Activated CD8-positive, alpha-beta memory T cell treated with anti-CD3 and anti-CD28 coated beads, Interleukin-2, amount 10 ng/mL, durations not matched to agents 7 days and 5 days (primary cell): ENCODE measurements at regions not wholly inside any gene's neighbourhood (a gene's known extent, or its start where the extent isn't known, plus 50 kb on each side); places are given as distances from the start of the nearest gene placed in this dataset.

Experiments used
- ATAC-seq: fragments of 150-1000 bp; cut with Tn5 transposase; one replicate; pipeline ENCODE4 v1.10.0; 2021; ENCODE audit warnings: moderate library complexity
- CTCF ChIA-PET: fragments of 350-600 bp; sonication (Branson Sonifier 250); formaldehyde crosslinking; loops from one replicate; lab custom pipeline; 2021; ENCODE audit warnings: antibody characterized with exemption; lab: Charles Lee
- DNase-seq: peaks from one replicate; pipeline ENCODE4 v3.0.0-alpha.2; 2020
- H3K27ac Mint-ChIP-seq: one replicate; pipeline ENCODE4 v1.8.0; 2021; ENCODE audit warnings: mild to moderate bottlenecking, mixed read lengths
- H3K27me3 Mint-ChIP-seq: one replicate; pipeline ENCODE4 v1.8.0; 2021; ENCODE audit warnings: mixed read lengths
- H3K36me3 Mint-ChIP-seq: one replicate; pipeline ENCODE4 v1.8.0; 2021; ENCODE audit warnings: mild to moderate bottlenecking, mixed read lengths
- H3K4me1 Mint-ChIP-seq: one replicate; pipeline ENCODE4 v1.8.0; 2021; ENCODE audit warnings: mixed read lengths
- H3K4me3 Mint-ChIP-seq: one replicate; pipeline ENCODE4 v1.8.0; 2021; ENCODE audit warnings: mild to moderate bottlenecking, moderate library complexity, mixed read lengths
- H3K9me3 Mint-ChIP-seq: one replicate; pipeline ENCODE4 v1.8.0; 2022; ENCODE audit warnings: low read depth, mixed read lengths

GRCh38 chr4:136495076-136495475 lies 1037.2 kb downstream of the PCDH18 start:
- CTCF ChIA-PET, result no interaction called here
- Mint-ChIP-seq H3K27ac (no peak overlapping the region), H3K4me3 (no peak overlapping the region), H3K4me1 (no peaks in the 10 kb centered on the region), H3K27me3 (no peaks in the 10 kb centered on the region), H3K36me3 (no peaks in the 10 kb centered on the region), H3K9me3 (peaks cover 9% of the 10 kb centered on the region)
- ATAC-seq, result no peak
- no peak for DNase-seq

- CTCF ChIA-PET, result no interaction called here
- ATAC-seq, result no peak
These were observed 1043.2 kb downstream of the PCDH18 start for GRCh38 chr4:136489101-136489500.

GRCh38 chr4:136484996-136485395 lies 1047.3 kb downstream of the PCDH18 start:
- Mint-ChIP-seq H3K4me3 (no peak overlapping the region), H3K27me3 (no peaks in the 10 kb centered on the region), H3K36me3 (no peaks in the 10 kb centered on the region), H3K9me3 (no peaks in the 10 kb centered on the region), H3K27ac (no peak overlapping the region), H3K4me1 (no peaks in the 10 kb centered on the region)
- no peak for DNase-seq
- CTCF ChIA-PET, result no interaction called here
- no peak for ATAC-seq

More at GRCh38 chr4:136489101-136489500, 1043.2 kb downstream of the PCDH18 start:
- H3K9me3 Mint-ChIP-seq, result peaks cover 3% of the 10 kb centered on the region
- no peaks in the 10 kb centered on the region for H3K36me3 Mint-ChIP-seq
- no peaks in the 10 kb centered on the region for H3K27me3 Mint-ChIP-seq
- H3K27ac Mint-ChIP-seq, result no peak overlapping the region
- H3K4me1 Mint-ChIP-seq, result no peaks in the 10 kb centered on the region
- DNase-seq, result no peak
- H3K4me3 Mint-ChIP-seq, result no peak overlapping the region

- H3K36me3 Mint-ChIP-seq, result no peaks in the 10 kb centered on the region
- DNase-seq, result no peak
- CTCF ChIA-PET, result no interaction called here
- ATAC-seq, result no peak
- H3K27me3 Mint-ChIP-seq, result no peaks in the 10 kb centered on the region
- no peaks in the 10 kb centered on the region for H3K4me1 Mint-ChIP-seq
- no peak overlapping the region for H3K27ac Mint-ChIP-seq
- no peaks in the 10 kb centered on the region for H3K9me3 Mint-ChIP-seq
- H3K4me3 Mint-ChIP-seq, result no peak overlapping the region
These were observed 1055.5 kb downstream of the PCDH18 start for GRCh38 chr4:136476753-136477152.

- Mint-ChIP-seq H3K27ac (no peak overlapping the region), H3K4me3 (no peak overlapping the region), H3K4me1 (no peaks in the 10 kb centered on the region), H3K27me3 (no peaks in the 10 kb centered on the region), H3K36me3 (no peaks in the 10 kb centered on the region), H3K9me3 (peaks cover 7% of the 10 kb centered on the region)
- no peak for ATAC-seq
- DNase-seq, result no peak
- CTCF ChIA-PET, result no interaction called here
These were observed 1061.2 kb downstream of the PCDH18 start for GRCh38 chr4:136471051-136471450.

GRCh38 chr4:136465691-136466090 lies 1066.6 kb downstream of the PCDH18 start:
- no peak overlapping the region for H3K27ac Mint-ChIP-seq
- DNase-seq, result no peak
- peaks cover 6% of the 10 kb centered on the region for H3K9me3 Mint-ChIP-seq
- H3K36me3 Mint-ChIP-seq, result no peaks in the 10 kb centered on the region
- H3K4me1 Mint-ChIP-seq, result no peaks in the 10 kb centered on the region
- H3K4me3 Mint-ChIP-seq, result no peak overlapping the region
- H3K27me3 Mint-ChIP-seq, result no peaks in the 10 kb centered on the region
- CTCF ChIA-PET, result no interaction called here
- ATAC-seq, result no peak

GRCh38 chr4:136463941-136464340 lies 1068.4 kb downstream of the PCDH18 start:
- Mint-ChIP-seq H3K27me3 (no peaks in the 10 kb centered on the region), H3K4me3 (no peak overlapping the region), H3K36me3 (no peaks in the 10 kb centered on the region), H3K4me1 (no peaks in the 10 kb centered on the region), H3K27ac (no peak overlapping the region), H3K9me3 (peaks cover 3% of the 10 kb centered on the region)
- DNase-seq (no peak), ATAC-seq (no peak)
- CTCF ChIA-PET, result no interaction called here

- H3K27ac Mint-ChIP-seq, result no peak overlapping the region
- CTCF ChIA-PET, result no interaction called here
- ATAC-seq (no peak), DNase-seq (no peak)
- peaks cover 3% of the 10 kb centered on the region for H3K9me3 Mint-ChIP-seq
- H3K36me3 Mint-ChIP-seq, result no peaks in the 10 kb centered on the region
- no peaks in the 10 kb centered on the region for H3K27me3 Mint-ChIP-seq
- no peak overlapping the region for H3K4me3 Mint-ChIP-seq
- no peaks in the 10 kb centered on the region for H3K4me1 Mint-ChIP-seq
These were observed 1070.8 kb downstream of the PCDH18 start for GRCh38 chr4:136461533-136461932.

GRCh38 chr4:136458326-136458725 lies 1074.0 kb downstream of the PCDH18 start:
- H3K36me3 Mint-ChIP-seq, result no peaks in the 10 kb centered on the region
- H3K27ac Mint-ChIP-seq, result no peak overlapping the region
- no peaks in the 10 kb centered on the region for H3K4me1 Mint-ChIP-seq
- no peaks in the 10 kb centered on the region for H3K9me3 Mint-ChIP-seq
- H3K27me3 Mint-ChIP-seq, result no peaks in the 10 kb centered on the region
- CTCF ChIA-PET, result no interaction called here
- ATAC-seq, result no peak
- DNase-seq, result no peak
- H3K4me3 Mint-ChIP-seq, result no peak overlapping the region

GRCh38 chr4:136457577-136457976 lies 1074.7 kb downstream of the PCDH18 start:
- DNase-seq (no peak), ATAC-seq (no peak)
- Mint-ChIP-seq H3K36me3 (no peaks in the 10 kb centered on the region), H3K27me3 (no peaks in the 10 kb centered on the region), H3K27ac (no peak overlapping the region), H3K4me1 (no peaks in the 10 kb centered on the region), H3K4me3 (no peak overlapping the region), H3K9me3 (no peaks in the 10 kb centered on the region)
- CTCF ChIA-PET, result no interaction called here

GRCh38 chr4:136457004-136457403 lies 1075.3 kb downstream of the PCDH18 start:
- Mint-ChIP-seq H3K4me3 (no peak overlapping the region), H3K27me3 (no peaks in the 10 kb centered on the region), H3K9me3 (no peaks in the 10 kb centered on the region), H3K27ac (no peak overlapping the region), H3K4me1 (no peaks in the 10 kb centered on the region), H3K36me3 (no peaks in the 10 kb centered on the region)
- CTCF ChIA-PET, result no interaction called here
- DNase-seq (no peak), ATAC-seq (no peak)

GRCh38 chr4:136443006-136443405 lies 1089.3 kb downstream of the PCDH18 start:
- no peaks in the 10 kb centered on the region for H3K4me1 Mint-ChIP-seq
- H3K9me3 Mint-ChIP-seq, result peaks cover under 1% of the 10 kb centered on the region
- no peaks in the 10 kb centered on the region for H3K27me3 Mint-ChIP-seq
- H3K36me3 Mint-ChIP-seq, result no peaks in the 10 kb centered on the region
- CTCF ChIA-PET, result no interaction called here
- ATAC-seq (no peak), DNase-seq (no peak)
- H3K27ac Mint-ChIP-seq, result no peak overlapping the region
- H3K4me3 Mint-ChIP-seq, result no peak overlapping the region

- no peak overlapping the region for H3K4me3 Mint-ChIP-seq
- no peak overlapping the region for H3K27ac Mint-ChIP-seq
- DNase-seq (no peak), ATAC-seq (no peak)
- no peaks in the 10 kb centered on the region for H3K4me1 Mint-ChIP-seq
- H3K36me3 Mint-ChIP-seq, result no peaks in the 10 kb centered on the region
- H3K27me3 Mint-ChIP-seq, result no peaks in the 10 kb centered on the region
- CTCF ChIA-PET, result no interaction called here
- no peaks in the 10 kb centered on the region for H3K9me3 Mint-ChIP-seq
These were observed 1089.8 kb downstream of the PCDH18 start for GRCh38 chr4:136442447-136442846.

- no peak for DNase-seq
- H3K9me3 Mint-ChIP-seq, result no peaks in the 10 kb centered on the region
- no peak overlapping the region for H3K27ac Mint-ChIP-seq
- H3K36me3 Mint-ChIP-seq, result no peaks in the 10 kb centered on the region
- ATAC-seq, result no peak
- H3K27me3 Mint-ChIP-seq, result no peaks in the 10 kb centered on the region
- CTCF ChIA-PET, result no interaction called here
- no peak overlapping the region for H3K4me3 Mint-ChIP-seq
- H3K4me1 Mint-ChIP-seq, result no peaks in the 10 kb centered on the region
These were observed 1090.5 kb downstream of the PCDH18 start for GRCh38 chr4:136441629-136442282.

GRCh38 chr4:136438645-136439044 lies 1093.6 kb downstream of the PCDH18 start:
- DNase-seq (no peak), ATAC-seq (no peak)
- Mint-ChIP-seq H3K4me1 (no peaks in the 10 kb centered on the region), H3K36me3 (no peaks in the 10 kb centered on the region), H3K27me3 (no peaks in the 10 kb centered on the region), H3K27ac (no peak overlapping the region), H3K9me3 (no peaks in the 10 kb centered on the region), H3K4me3 (no peak overlapping the region)
- CTCF ChIA-PET, result no interaction called here
